AML-193 (cell line): ENCODE measurements at regions not wholly inside any gene's neighbourhood (a gene's known extent, or its start where the extent isn't known, plus 50 kb on each side); places are given as distances from the start of the nearest gene placed in this dataset.

Source experiments
- DNase-seq, 2 experiments: peaks; one replicate each; lab custom pipeline; 2025; lab: John Stamatoyannopoulos, UW

- no peak for DNase-seq
Observed at GRCh38 chr2:52857722-52858121, 909.9 kb upstream of the CHAC2 start.

GRCh38 chr2:52852006-52852405, 915.6 kb upstream of the CHAC2 start:
- DNase-seq, result no peak

- no peak for DNase-seq
Observed at GRCh38 chr2:52844701-52845423, 922.7 kb upstream of the CHAC2 start.

GRCh38 chr2:52835909-52836308, 931.7 kb upstream of the CHAC2 start:
- no peak for DNase-seq

- no peak for DNase-seq
Observed at GRCh38 chr2:52831216-52831615, 936.4 kb upstream of the CHAC2 start.

- no peak for DNase-seq
Observed at GRCh38 chr2:52828112-52828511, 939.5 kb upstream of the CHAC2 start.

GRCh38 chr2:52821631-52822030, 946.0 kb upstream of the CHAC2 start:
- DNase-seq, result no peak

GRCh38 chr2:52818958-52819357, 948.6 kb upstream of the CHAC2 start:
- DNase-seq, result no peak

- peak; percentile 1 to 3 for DNase-seq
Observed at GRCh38 chr2:52810460-52810859, 957.1 kb upstream of the CHAC2 start.

GRCh38 chr2:52805901-52806410, 961.6 kb upstream of the CHAC2 start:
- no peak for DNase-seq

- DNase-seq, result no peak
Observed at GRCh38 chr2:52794581-52794980, 973.0 kb upstream of the CHAC2 start.

GRCh38 chr2:52779446-52779845, 988.2 kb upstream of the CHAC2 start:
- DNase-seq, result no peak

- DNase-seq, result no peak
Observed at GRCh38 chr2:52776571-52776970, 991.0 kb upstream of the CHAC2 start.

GRCh38 chr2:52775674-52776073, 991.9 kb upstream of the CHAC2 start:
- no peak for DNase-seq

GRCh38 chr2:52765735-52766134, 1001.9 kb upstream of the CHAC2 start:
- DNase-seq, result no peak

- no peak for DNase-seq
Observed at GRCh38 chr2:52749764-52750163, 1017.8 kb upstream of the CHAC2 start.

GRCh38 chr2:52745144-52745543, 1022.5 kb upstream of the CHAC2 start:
- DNase-seq, result no peak

- DNase-seq, result no peak
Observed at GRCh38 chr2:52732849-52733395, 1034.7 kb upstream of the CHAC2 start.

GRCh38 chr2:52724585-52724984, 1043.0 kb upstream of the CHAC2 start:
- no peak for DNase-seq

GRCh38 chr2:52717836-52718235, 1049.8 kb upstream of the CHAC2 start:
- no peak for DNase-seq

GRCh38 chr2:52710810-52711618, 1056.6 kb upstream of the CHAC2 start:
- DNase-seq, result no peak

- DNase-seq, result no peak
Observed at GRCh38 chr2:52704251-52704650, 1063.4 kb upstream of the CHAC2 start.

- DNase-seq, result no peak
Observed at GRCh38 chr2:52703004-52703403, 1064.6 kb upstream of the CHAC2 start.
